Urinary bladder (tissue), 3 donors: ENCODE measurements at regions not wholly inside any gene's neighbourhood (a gene's known extent, or its start where the extent isn't known, plus 50 kb on each side); places are given as distances from the start of the nearest gene placed in this dataset.
"Not testable (repeated sequence)": the region's sequence is repeated elsewhere in the genome, so short reads cannot be mapped to it uniquely, and the experiment has no call there.

ENCODE experiments used
- DNase-seq: peaks from one replicate; pipeline ENCODE4 v3.0.0-alpha.2; 2015; ENCODE audit errors: extremely low spot score
- H3K27ac ChIP-seq: one replicate; pipeline ENCODE4 v1.5.1; 2013; ENCODE audit warnings: low read depth, mild to moderate bottlenecking, moderate library complexity
- H3K36me3 ChIP-seq: one replicate; pipeline ENCODE4 v1.6.1; 2013; ENCODE audit warnings: mild to moderate bottlenecking, moderate library complexity; ENCODE audit not compliant: insufficient read depth
- H3K4me1 ChIP-seq: one replicate; pipeline ENCODE4 v1.6.1; 2013; ENCODE audit warnings: mild to moderate bottlenecking, moderate library complexity; ENCODE audit not compliant: insufficient read depth
- H3K4me3 ChIP-seq: one replicate; pipeline ENCODE4 v1.5.1; 2013; ENCODE audit warnings: low read depth, low read length
- WGBS: extraction: QIAGEN DNeasy Blood & Tissue Kit; methylation state at CpG from one replicate; pipeline ENCODE4 v1.1.7; 2013; 5-methylcytosine and 5-hydroxymethylcytosine counted together
- donor health status: healthy with polysubstance abuse.
- donor health status: healthy.

DNA sequence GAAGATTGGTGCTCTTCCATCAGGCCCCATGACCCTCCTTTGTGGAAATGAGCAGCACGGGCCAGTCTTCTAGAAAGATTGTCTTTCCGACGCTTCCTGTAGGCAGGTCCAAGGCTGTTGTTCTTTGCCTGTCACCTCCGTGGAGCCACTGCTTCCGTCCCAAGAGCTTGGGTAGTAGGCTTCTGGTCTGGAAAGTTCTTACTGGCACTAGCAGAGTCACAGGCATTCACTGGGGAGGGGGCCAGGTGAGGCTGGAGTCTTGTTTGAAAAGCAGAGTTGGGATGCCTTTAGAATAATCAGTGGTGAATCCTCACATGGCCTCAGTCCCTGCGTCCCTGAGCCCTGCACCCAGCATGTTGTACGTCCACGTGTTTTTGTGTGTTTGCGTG, 76.2 kb upstream of the ADPGK start:
- Histone ChIP-seq H3K36me3 (no peaks in the 10 kb centered on the region), H3K4me3 (no peak overlapping the region), H3K27ac (no peak overlapping the region), H3K4me1 (no peaks in the 10 kb centered on the region)
- no peak for DNase-seq
- 83% methylated on average over 9 of the region's 9 CpGs for WGBS

DNA sequence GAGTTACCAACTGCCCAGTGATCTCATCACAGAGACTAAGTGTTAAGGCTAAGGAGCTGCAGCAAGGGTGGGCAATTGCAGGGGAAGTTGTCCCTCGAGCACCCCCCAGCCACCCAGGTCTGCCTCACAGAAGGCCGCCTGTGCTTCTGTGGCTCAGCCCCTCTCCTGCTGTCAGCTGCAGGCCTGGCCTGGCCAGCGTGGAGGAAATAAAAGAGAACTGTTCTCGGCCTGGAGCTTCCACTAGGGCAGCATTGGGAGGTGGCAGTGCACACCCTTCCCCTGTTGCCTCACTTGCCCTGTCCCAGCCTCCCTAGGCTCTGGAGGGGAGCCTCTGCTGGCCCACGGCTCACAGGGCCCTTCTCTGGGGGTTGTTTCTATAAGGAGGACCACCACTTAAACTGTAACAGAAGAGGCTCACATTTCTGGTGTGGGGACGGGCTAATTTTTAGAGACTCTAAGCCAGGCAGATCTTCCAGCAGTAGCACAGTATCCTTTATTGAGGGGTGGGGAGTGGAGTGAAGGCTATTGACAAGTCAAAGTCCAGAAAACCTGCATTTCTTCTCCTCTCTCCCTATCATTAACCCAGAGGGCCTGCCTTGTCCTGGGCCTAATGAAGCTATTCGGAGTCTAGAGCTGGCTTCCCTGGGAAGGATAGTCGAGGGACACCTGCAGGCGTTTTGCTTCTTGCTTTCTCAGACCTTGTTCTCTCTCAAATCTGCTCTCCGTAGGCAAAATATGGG, 75.6 kb upstream of the ADPGK start:
- Histone ChIP-seq H3K36me3 (no peaks in the 10 kb centered on the region), H3K4me1 (no peaks in the 10 kb centered on the region), H3K4me3 (no peak overlapping the region), H3K27ac (no peak overlapping the region)
- DNase-seq = no peak
- 78% methylated on average over 10 of the region's 10 CpGs for WGBS

DNA sequence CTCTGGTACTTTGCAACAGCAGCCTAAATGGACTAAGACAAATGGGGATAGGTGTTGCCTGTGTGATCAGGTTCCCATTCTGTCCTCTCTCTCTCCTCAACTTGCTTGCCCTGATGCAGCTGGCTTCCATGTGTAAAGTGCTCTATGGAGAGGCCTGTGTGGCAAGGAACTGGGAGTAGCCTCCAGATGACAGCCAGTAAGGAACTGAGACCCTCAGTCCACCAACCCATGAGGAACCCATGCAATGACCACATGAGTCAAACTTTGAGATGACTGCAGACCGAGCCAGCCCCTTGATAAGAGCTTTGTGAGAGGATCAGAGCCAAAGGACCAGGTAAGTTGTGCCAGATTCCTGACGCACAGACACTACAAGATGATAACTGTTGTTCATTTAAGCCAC, 74.6 kb upstream of the ADPGK start:
- no peaks in the 10 kb centered on the region for H3K36me3 ChIP-seq
- H3K4me3 ChIP-seq = no peak overlapping the region
- WGBS = 95% methylated on average over 2 of the region's 2 CpGs

GRCh38 chr15:72857331-72858063, 73.9 kb upstream of the ADPGK start:
- H3K27ac ChIP-seq = no peak overlapping the region
- H3K4me3 ChIP-seq = no peak overlapping the region
- no peaks in the 10 kb centered on the region for H3K4me1 ChIP-seq
- DNase-seq = no peak
- H3K36me3 ChIP-seq = no peaks in the 10 kb centered on the region
- 80% methylated on average over 9 of the region's 9 CpGs for WGBS

More for the DNA sequence above, 74.6 kb upstream of the ADPGK start:
- Histone ChIP-seq H3K27ac (no peak overlapping the region), H3K4me1 (no peaks in the 10 kb centered on the region)
- no peak for DNase-seq

GRCh38 chr15:72856549-72857040, 73.0 kb upstream of the ADPGK start:
- 82% methylated on average over 5 of the region's 5 CpGs for WGBS
- DNase-seq = no peak

GRCh38 chr15:72855791-72856190, 72.2 kb upstream of the ADPGK start:
- no peak for DNase-seq
- Histone ChIP-seq H3K4me3 (no peak overlapping the region), H3K36me3 (no peaks in the 10 kb centered on the region), H3K27ac (no peak overlapping the region), H3K4me1 (no peaks in the 10 kb centered on the region)
- 84% methylated on average over 3 of the region's 3 CpGs for WGBS

More at GRCh38 chr15:72856549-72857040, 73.0 kb upstream of the ADPGK start:
- Histone ChIP-seq H3K27ac (no peak overlapping the region), H3K4me1 (no peaks in the 10 kb centered on the region), H3K4me3 (no peak overlapping the region), H3K36me3 (no peaks in the 10 kb centered on the region)

- no peaks in the 10 kb centered on the region for H3K4me1 ChIP-seq
- H3K4me3 ChIP-seq = no peak overlapping the region
- no peak for DNase-seq
- 25% methylated on average over 3 of the region's 3 CpGs for WGBS
- no peak overlapping the region for H3K27ac ChIP-seq
- no peaks in the 10 kb centered on the region for H3K36me3 ChIP-seq
These were observed 68.7 kb upstream of the ADPGK start for GRCh38 chr15:72852273-72852672.

GRCh38 chr15:72851586-72851985, 68.0 kb upstream of the ADPGK start:
- no peaks in the 10 kb centered on the region for H3K36me3 ChIP-seq
- no peak for DNase-seq
- H3K27ac ChIP-seq = no peak overlapping the region
- H3K4me1 ChIP-seq = no peaks in the 10 kb centered on the region
- H3K4me3 ChIP-seq = no peak overlapping the region
- 87% methylated on average over 8 of the region's 8 CpGs for WGBS

DNA sequence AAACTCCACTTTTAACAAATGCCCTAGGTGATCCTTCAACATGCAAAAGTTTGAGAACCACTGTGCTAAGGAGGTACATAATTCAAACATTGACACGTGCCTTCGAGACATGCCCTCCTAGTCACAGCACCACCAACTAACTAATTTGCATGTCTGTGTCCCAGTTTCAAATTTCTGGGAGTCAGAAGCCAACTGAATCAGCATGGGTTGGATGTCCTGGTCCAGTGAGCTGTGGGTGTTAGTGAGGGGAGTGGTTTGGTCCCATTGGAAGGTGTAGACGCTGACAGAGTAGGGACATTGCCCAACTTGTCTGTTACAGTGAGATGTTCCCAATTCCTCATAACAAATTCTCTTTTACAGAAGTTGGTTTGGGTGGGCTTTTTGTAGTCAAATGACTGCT, 67.3 kb upstream of the ADPGK start:
- no peak for DNase-seq
- H3K4me1 ChIP-seq = no peaks in the 10 kb centered on the region
- H3K27ac ChIP-seq = no peak overlapping the region
- H3K4me3 ChIP-seq = no peak overlapping the region
- H3K36me3 ChIP-seq = no peaks in the 10 kb centered on the region
- 65% methylated on average over 3 of the region's 3 CpGs for WGBS

GRCh38 chr15:72847806-72848205, 64.2 kb upstream of the ADPGK start:
- Histone ChIP-seq H3K4me3 (no peak overlapping the region), H3K27ac (no peak overlapping the region), H3K4me1 (no peaks in the 10 kb centered on the region), H3K36me3 (no peaks in the 10 kb centered on the region)
- WGBS = 76% methylated on average over 3 of the region's 3 CpGs
- no peak for DNase-seq

- WGBS = 70% methylated on average over 4 of the region's 4 CpGs
- DNase-seq = no peak
- Histone ChIP-seq H3K4me3 (no peak overlapping the region), H3K36me3 (no peaks in the 10 kb centered on the region), H3K27ac (no peak overlapping the region), H3K4me1 (no peaks in the 10 kb centered on the region)
These were observed 63.5 kb upstream of the ADPGK start for GRCh38 chr15:72847033-72847432.

DNA sequence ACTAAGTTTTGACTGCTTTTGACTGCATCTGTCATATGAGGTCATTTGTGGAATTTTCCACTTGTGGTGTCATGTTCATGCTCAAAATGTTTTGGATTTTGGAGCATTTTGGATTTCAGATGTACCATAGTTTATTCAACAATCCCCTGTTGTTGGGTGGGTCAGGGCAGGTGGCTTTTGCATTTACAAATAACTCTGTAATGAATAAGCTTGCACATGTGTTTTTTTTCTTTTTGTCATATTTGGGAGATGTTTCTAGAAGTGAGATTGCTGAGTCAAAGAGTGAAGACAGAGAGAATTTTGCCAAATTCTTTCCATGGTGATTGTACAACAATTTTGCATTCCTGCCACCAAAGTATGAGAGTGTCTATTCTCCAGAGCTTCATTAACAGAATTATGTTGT, 62.4 kb upstream of the ADPGK start:
- Histone ChIP-seq H3K36me3 (no peaks in the 10 kb centered on the region), H3K4me1 (no peaks in the 10 kb centered on the region), H3K27ac (no peak overlapping the region), H3K4me3 (no peak overlapping the region)
- no peak for DNase-seq

- WGBS = 97% methylated on average over 1 of the region's 1 CpG
- no peak overlapping the region for H3K27ac ChIP-seq
- H3K36me3 ChIP-seq = no peaks in the 10 kb centered on the region
- no peak for DNase-seq
- H3K4me3 ChIP-seq = no peak overlapping the region
- no peaks in the 10 kb centered on the region for H3K4me1 ChIP-seq
These were observed 60.5 kb upstream of the ADPGK start for GRCh38 chr15:72844067-72844466.

- H3K36me3 ChIP-seq, DNase-seq, H3K27ac ChIP-seq, H3K4me1 ChIP-seq, H3K4me3 ChIP-seq: not testable (repeated sequence)
- 98% methylated on average over 4 of the region's 4 CpGs for WGBS
These were observed 59.8 kb upstream of the ADPGK start for GRCh38 chr15:72843340-72843739.
